Caco-2 (cell line): ENCODE measurements at regions not wholly inside any gene's neighbourhood (a gene's known extent, or its start where the extent isn't known, plus 50 kb on each side); places are given as distances from the start of the nearest gene placed in this dataset.
A peak's percentile ranks its signal among the peaks of the same experiment; 100 is the strongest.

Experiments
- BruUV-seq: library from RNA; stranded (reverse); fragments of 400-500 nt; replicated peaks from 2 replicates; lab custom pipeline; 2021; lab: Mats Ljungman, UMichigan
- CTCF ChIA-PET: fragments of 300-600 bp; sonication (Branson Sonifier 250); formaldehyde crosslinking; loops from one replicate; lab custom pipeline; 2022; ENCODE audit warnings: antibody characterized with exemption; lab: Charles Lee
- POLR2A ChIA-PET: fragments of 300-600 bp; sonication (Branson Sonifier 250); formaldehyde crosslinking; loops from one replicate; lab custom pipeline; 2022; ENCODE audit warnings: antibody characterized with exemption; lab: Charles Lee
- DNase-seq, 2 experiments: peaks; one replicate each; pipeline versions ENCODE4 v3.0.0 to v3.0.0-alpha.2; 2020 to 2022
- H3K27me3 ChIP-seq: replicated peaks from 2 replicates; pipeline ENCODE4 v1.6.0; 2011; ENCODE audit warnings: low read length; ENCODE audit not compliant: control insufficient read depth, insufficient read depth
- H3K36me3 ChIP-seq: 2 replicates; pipeline ENCODE4 v1.5.1; 2011; ENCODE audit warnings: low read length; ENCODE audit not compliant: control insufficient read depth, insufficient read depth
- H3K4me1 ChIP-seq: fragments of 250-450 bp; sonication (Bioruptor Pico); 2 replicates; pipeline ENCODE4 v1.5.1; 2020; ENCODE audit warnings: mild to moderate bottlenecking
- H3K4me3 ChIP-seq: 2 replicates; pipeline ENCODE4 v1.5.1; 2011; ENCODE audit warnings: low read depth, mild to moderate bottlenecking, control low read depth, low read length
- H3K9me3 ChIP-seq: fragments of 250-450 bp; sonication (Bioruptor Pico); 2 replicates; pipeline ENCODE4 v1.5.1; 2020; ENCODE audit warnings: mild to moderate bottlenecking, moderate library complexity
- H3K27ac Mint-ChIP-seq: one replicate; pipeline ENCODE4 v1.8.0; 2022; ENCODE audit warnings: mixed read lengths; ENCODE audit not compliant: unreplicated experiment
- H3K27me3 Mint-ChIP-seq: one replicate; pipeline ENCODE4 v1.8.0; 2022; ENCODE audit warnings: mixed read lengths; ENCODE audit not compliant: insufficient read depth, unreplicated experiment
- H3K36me3 Mint-ChIP-seq: one replicate; pipeline ENCODE4 v1.8.0; 2022; ENCODE audit warnings: mild to moderate bottlenecking, mixed read lengths; ENCODE audit not compliant: insufficient read depth, unreplicated experiment
- H3K4me1 Mint-ChIP-seq: one replicate; pipeline ENCODE4 v1.8.0; 2022; ENCODE audit warnings: low read depth, mixed read lengths; ENCODE audit not compliant: unreplicated experiment
- H3K4me3 Mint-ChIP-seq: one replicate; pipeline ENCODE4 v1.8.0; 2022; ENCODE audit warnings: mild to moderate bottlenecking, moderate library complexity, mixed read lengths; ENCODE audit not compliant: unreplicated experiment
- H3K9me3 Mint-ChIP-seq: one replicate; pipeline ENCODE4 v1.8.0; 2022; ENCODE audit warnings: mixed read lengths; ENCODE audit not compliant: unreplicated experiment
- intact Hi-C: fragments of 100-400 bp; cut with micrococcal nuclease; formaldehyde crosslinking; loops from one replicate; pipeline ENCODE4 v1.10.0; 2022; ENCODE audit not compliant: unreplicated experiment
- TF ChIP-seq, protein P1 (sequence below), 2 experiments: fragments of 200-600 bp in 1 of 2; IDR thresholded peaks; 1 replicate in 1 of 2; 2 replicates in 1 of 2; pipeline versions ENCODE4 v1.5.1 to v1.8.0; 2011 to 2022; ENCODE audit warnings: antibody characterized with exemption in 1 of 2, control low read depth in 1 of 2, inconsistent platforms in 1 of 2, low read depth in 1 of 2, low read length in 1 of 2, mild to moderate bottlenecking in 1 of 2, moderate library complexity in 1 of 2; ENCODE audit not compliant: insufficient read depth in 1 of 2, severe bottlenecking in 1 of 2, unreplicated experiment in 1 of 2

GRCh38 chrX:150143721-150144440 lies 205.6 kb upstream of the EOLA2 start:
- intact Hi-C loops, result no loop called here
- BruUV-seq, result no TSS peak
- no peaks in the 10 kb centered on the region for H3K36me3 ChIP-seq
- H3K27me3 ChIP-seq, result no peaks in the 10 kb centered on the region
- H3K27ac Mint-ChIP-seq, result peak overlapping the region; percentile 63
- no peaks in the 10 kb centered on the region for H3K9me3 ChIP-seq
- H3K36me3 Mint-ChIP-seq, result no peaks in the 10 kb centered on the region
- H3K27me3 Mint-ChIP-seq, result no peaks in the 10 kb centered on the region
- no peak for DNase-seq
- H3K4me3 Mint-ChIP-seq, result no peak overlapping the region
- H3K4me1 ChIP-seq, result no peaks in the 10 kb centered on the region
- no peaks in the 10 kb centered on the region for H3K4me1 Mint-ChIP-seq
- TF ChIP-seq, protein P1, sequence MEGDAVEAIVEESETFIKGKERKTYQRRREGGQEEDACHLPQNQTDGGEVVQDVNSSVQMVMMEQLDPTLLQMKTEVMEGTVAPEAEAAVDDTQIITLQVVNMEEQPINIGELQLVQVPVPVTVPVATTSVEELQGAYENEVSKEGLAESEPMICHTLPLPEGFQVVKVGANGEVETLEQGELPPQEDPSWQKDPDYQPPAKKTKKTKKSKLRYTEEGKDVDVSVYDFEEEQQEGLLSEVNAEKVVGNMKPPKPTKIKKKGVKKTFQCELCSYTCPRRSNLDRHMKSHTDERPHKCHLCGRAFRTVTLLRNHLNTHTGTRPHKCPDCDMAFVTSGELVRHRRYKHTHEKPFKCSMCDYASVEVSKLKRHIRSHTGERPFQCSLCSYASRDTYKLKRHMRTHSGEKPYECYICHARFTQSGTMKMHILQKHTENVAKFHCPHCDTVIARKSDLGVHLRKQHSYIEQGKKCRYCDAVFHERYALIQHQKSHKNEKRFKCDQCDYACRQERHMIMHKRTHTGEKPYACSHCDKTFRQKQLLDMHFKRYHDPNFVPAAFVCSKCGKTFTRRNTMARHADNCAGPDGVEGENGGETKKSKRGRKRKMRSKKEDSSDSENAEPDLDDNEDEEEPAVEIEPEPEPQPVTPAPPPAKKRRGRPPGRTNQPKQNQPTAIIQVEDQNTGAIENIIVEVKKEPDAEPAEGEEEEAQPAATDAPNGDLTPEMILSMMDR (IDR thresholded peaks at IDR 0.05; ENCODE audit: insufficient read depth in 1 of 2, low read depth in 1 of 2, low read length in 1 of 2, severe bottlenecking in 1 of 2, unreplicated experiment in 1 of 2), result no peak
- no peaks in the 10 kb centered on the region for H3K9me3 Mint-ChIP-seq
- no peak overlapping the region for H3K4me3 ChIP-seq
- ChIA-PET CTCF (no interaction called here), POLR2A (no interaction called here)

DNA sequence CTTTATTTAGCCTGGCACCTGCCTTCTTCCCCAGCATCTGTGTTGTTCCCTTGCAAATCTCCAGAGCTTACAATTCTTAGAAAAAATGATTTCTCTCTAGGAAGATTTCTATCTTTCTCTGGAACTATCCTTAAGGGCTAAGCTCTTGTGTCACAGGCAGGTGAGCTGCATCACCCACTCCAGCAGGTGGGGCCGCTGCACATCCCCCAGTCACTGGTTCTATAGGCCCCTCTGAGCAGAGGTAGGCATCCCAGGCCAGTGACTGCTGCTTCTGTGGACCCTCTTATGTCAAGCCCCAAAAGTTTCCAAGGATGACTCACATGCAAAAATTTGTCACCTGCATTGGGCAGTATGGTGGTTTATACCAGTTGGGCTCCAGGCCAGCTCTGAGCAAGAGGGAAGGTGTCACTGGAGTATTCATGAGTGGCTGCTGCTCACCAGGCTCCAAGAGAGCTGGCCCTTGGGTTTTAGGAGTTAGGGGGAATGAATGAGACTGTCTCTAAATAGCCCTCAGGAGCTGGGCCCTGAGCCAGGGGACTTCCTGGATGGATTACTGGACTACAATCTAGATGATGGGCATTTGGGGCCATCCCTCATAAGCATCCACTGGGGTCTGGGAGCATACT lies 208.1 kb upstream of the EOLA2 start:
- Histone ChIP-seq H3K9me3 (no peaks in the 10 kb centered on the region), H3K27me3 (no peaks in the 10 kb centered on the region), H3K4me1 (no peaks in the 10 kb centered on the region), H3K36me3 (no peaks in the 10 kb centered on the region), H3K4me3 (no peak overlapping the region)
- Mint-ChIP-seq H3K36me3 (no peaks in the 10 kb centered on the region), H3K9me3 (no peaks in the 10 kb centered on the region), H3K27ac (no peak overlapping the region), H3K4me1 (no peaks in the 10 kb centered on the region), H3K27me3 (no peaks in the 10 kb centered on the region), H3K4me3 (no peak overlapping the region)
- POLR2A ChIA-PET, result no interaction called here
- TF ChIP-seq, protein P1 (IDR thresholded peaks at IDR 0.05; ENCODE audit: insufficient read depth in 1 of 2, low read depth in 1 of 2, low read length in 1 of 2, severe bottlenecking in 1 of 2, unreplicated experiment in 1 of 2), result no peak
- BruUV-seq, result no TSS peak
- DNase-seq, result no peak
- intact Hi-C loops, result no loop called here
- CTCF ChIA-PET, result no interaction called here

GRCh38 chrX:150148749-150149672 lies 210.7 kb upstream of the EOLA2 start:
- no peaks in the 10 kb centered on the region for H3K9me3 Mint-ChIP-seq
- Histone ChIP-seq H3K4me1 (no peaks in the 10 kb centered on the region), H3K36me3 (no peaks in the 10 kb centered on the region), H3K27me3 (no peaks in the 10 kb centered on the region; the same call in 1 of the 2 replicates), H3K9me3 (no peaks in the 10 kb centered on the region), H3K4me3 (no peak overlapping the region)
- no peak overlapping the region for H3K27ac Mint-ChIP-seq
- CTCF ChIA-PET, result no interaction called here
- no peaks in the 10 kb centered on the region for H3K36me3 Mint-ChIP-seq
- no peak overlapping the region for H3K4me3 Mint-ChIP-seq
- intact Hi-C loops, result no loop called here
- no peak for DNase-seq
- POLR2A ChIA-PET, result no interaction called here
- H3K4me1 Mint-ChIP-seq, result no peaks in the 10 kb centered on the region
- TF ChIP-seq, protein P1 (IDR thresholded peaks at IDR 0.05; ENCODE audit: insufficient read depth in 1 of 2, low read depth in 1 of 2, low read length in 1 of 2, severe bottlenecking in 1 of 2, unreplicated experiment in 1 of 2), result no peak
- H3K27me3 Mint-ChIP-seq, result no peaks in the 10 kb centered on the region
- BruUV-seq, result no TSS peak
